ENCODE measurements at regions not wholly inside any gene's neighbourhood (a gene's known extent, or its start where the extent isn't known, plus 50 kb on each side); places are given as distances from the start of the nearest gene placed in this dataset.
"Not testable (repeated sequence)": the region's sequence is repeated elsewhere in the genome, so short reads cannot be mapped to it uniquely, and the experiment has no call there.

DNA sequence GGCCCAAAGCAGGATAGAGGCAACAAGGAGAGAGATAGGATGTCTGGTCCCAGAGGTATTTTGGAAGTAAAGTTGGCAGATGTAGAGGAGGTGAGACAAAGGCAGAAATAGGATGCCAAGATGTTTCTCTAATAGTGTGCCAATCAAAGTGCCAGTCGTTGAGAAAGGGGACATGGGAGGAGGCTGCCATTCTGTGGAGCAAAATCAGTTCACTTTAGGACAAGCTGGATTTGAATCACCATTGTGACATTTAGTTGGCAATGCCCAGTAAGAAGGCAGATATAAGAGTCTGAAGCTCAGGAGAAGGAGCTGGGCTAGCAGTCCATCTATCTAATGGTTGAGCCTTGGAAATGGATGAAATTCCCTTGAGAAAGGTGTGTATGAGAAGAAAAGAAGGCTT lies 53.8 kb downstream of the ADRB2 start:
- no peak for TF ChIP-seq POLR2A (IDR thresholded peaks at IDR 0.05; ENCODE audit: low read length)
- no peak for TF ChIP-seq GATA1 (IDR thresholded peaks at IDR 0.05; ENCODE audit: low read depth, low read length)
- no peak for DNase-seq

- no peak for DNase-seq
- TF ChIP-seq GATA1 (IDR thresholded peaks at IDR 0.05; ENCODE audit: low read depth, low read length) = no peak
- TF ChIP-seq POLR2A (IDR thresholded peaks at IDR 0.05; ENCODE audit: low read length) = no peak
These were observed 54.3 kb downstream of the ADRB2 start for GRCh38 chr5:148880696-148881095.

DNA sequence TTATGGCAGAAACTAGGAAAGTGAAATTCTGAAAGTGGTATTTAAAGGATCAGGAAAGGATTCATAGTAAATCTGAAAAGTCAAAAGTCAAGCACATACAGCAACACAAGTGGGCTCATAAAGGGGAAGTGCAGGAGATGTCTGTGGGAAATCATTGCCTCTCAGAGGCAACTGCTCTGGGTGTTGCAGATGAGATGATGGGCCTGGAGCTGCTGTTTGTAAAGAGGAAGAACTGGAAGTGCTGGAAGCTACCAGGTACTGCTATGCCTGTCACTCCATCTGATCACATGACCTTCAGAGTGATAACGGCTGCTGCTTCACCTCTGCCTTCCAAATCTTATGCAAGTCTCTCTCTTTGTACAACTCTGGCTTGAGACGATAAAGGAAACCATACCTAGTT lies 55.9 kb downstream of the ADRB2 start:
- no peak for DNase-seq

GRCh38 chr5:148884339-148885020 lies 58.1 kb downstream of the ADRB2 start:
- TF ChIP-seq POLR2A (IDR thresholded peaks at IDR 0.05; ENCODE audit: low read length) (no peak), GATA1 (IDR thresholded peaks at IDR 0.05; ENCODE audit: low read depth, low read length) (no peak)
- DNase-seq = no peak

More for the DNA sequence above, 55.9 kb downstream of the ADRB2 start:
- no peak for TF ChIP-seq POLR2A (IDR thresholded peaks at IDR 0.05; ENCODE audit: low read length)
- TF ChIP-seq GATA1 (IDR thresholded peaks at IDR 0.05; ENCODE audit: low read depth, low read length) = no peak

- no peak for DNase-seq
- TF ChIP-seq POLR2A (IDR thresholded peaks at IDR 0.05; ENCODE audit: low read length) (no peak), GATA1 (IDR thresholded peaks at IDR 0.05; ENCODE audit: low read depth, low read length) (no peak)
These were observed 60.9 kb downstream of the ADRB2 start for GRCh38 chr5:148887123-148887881.

DNA sequence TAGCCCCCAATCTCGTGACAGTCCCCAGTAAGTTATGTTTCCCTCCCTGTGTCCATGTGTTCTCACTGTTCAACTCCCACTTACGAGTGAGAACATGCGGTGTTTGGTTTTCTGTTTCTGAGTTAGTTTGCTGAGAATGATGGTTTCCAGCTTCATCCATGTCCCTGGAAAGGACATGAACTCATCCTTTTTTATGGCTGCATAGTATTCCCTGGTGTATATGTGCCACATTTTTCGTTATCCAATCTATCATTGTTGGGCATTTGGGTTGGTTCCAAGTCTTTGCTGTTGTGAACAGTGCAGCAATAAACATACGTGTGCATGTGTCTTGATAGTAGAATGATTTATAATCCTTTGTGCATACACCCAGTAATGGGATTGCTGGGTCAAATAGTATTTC lies 63.5 kb downstream of the ADRB2 start:
- not testable (repeated sequence) for DNase-seq

DNA sequence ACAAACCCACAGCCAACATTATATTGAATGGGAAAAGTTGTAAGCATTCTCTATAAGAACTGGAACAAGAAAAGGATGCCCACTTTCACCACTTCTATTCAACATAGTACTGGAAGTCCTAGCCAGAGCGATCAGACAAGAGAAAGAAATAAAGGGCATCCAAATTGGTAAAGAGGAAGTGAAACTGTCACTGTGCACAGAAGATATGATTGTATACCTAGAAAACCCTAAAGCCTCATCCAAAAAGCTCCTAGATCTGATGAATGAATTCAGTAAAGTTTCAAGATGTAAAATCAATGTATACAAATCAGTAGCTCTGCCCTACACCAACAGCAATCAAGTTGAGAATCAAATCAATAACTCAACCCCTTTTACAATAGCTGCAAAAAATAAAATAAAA lies 69.0 kb downstream of the ADRB2 start:
- DNase-seq = not testable (repeated sequence)

GRCh38 chr5:148897842-148898241 lies 71.4 kb downstream of the ADRB2 start:
- DNase-seq = no peak
- TF ChIP-seq GATA1 (IDR thresholded peaks at IDR 0.05; ENCODE audit: low read depth, low read length) (no peak), POLR2A (IDR thresholded peaks at IDR 0.05; ENCODE audit: low read length) (no peak)

GRCh38 chr5:148898413-148899075 lies 72.1 kb downstream of the ADRB2 start:
- no peak for DNase-seq
- TF ChIP-seq GATA1 (IDR thresholded peaks at IDR 0.05; ENCODE audit: low read depth, low read length) = no peak
- no peak for TF ChIP-seq POLR2A (IDR thresholded peaks at IDR 0.05; ENCODE audit: low read length)

DNA sequence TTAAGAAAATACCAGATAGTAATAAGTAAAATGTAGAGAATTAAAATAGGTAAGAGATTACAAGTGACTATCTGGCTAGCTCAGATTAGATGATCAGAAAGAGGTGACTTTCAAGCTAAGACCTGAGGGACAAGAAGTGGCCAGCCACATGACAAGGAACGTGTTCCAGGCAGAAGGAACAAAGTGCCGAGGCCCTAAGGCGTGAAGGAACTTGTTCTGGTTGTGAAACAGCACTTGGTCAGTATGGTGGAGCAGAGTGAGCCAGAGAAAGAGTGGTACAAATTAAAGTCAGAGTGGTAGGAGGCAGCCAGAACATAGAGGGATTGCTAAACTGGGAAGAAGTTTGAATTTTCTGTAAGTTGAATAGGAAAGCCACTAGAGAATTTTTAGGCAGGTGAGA lies 73.6 kb downstream of the ADRB2 start:
- DNase-seq = no peak
- TF ChIP-seq POLR2A (IDR thresholded peaks at IDR 0.05; ENCODE audit: low read length) (no peak), GATA1 (IDR thresholded peaks at IDR 0.05; ENCODE audit: low read depth, low read length) (no peak)

DNA sequence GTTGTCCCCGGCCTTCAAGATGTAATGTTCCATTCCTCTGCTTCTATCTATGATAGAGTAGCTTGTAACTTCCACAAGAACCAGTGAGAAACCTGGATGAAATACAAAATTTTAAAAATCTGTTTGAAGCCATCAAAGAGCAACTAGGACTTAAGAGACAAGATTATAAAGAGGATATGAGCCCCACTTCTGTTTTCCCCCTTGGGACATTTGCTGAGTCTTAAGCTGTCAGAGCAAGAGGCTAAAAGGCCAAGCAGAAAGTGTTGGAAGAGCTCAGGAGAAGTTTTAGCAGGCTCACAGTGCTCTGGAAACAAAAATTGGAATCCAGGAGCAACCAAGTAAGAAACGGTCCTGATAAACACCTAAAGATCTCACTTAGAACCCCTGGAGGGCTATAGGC lies 76.1 kb downstream of the ADRB2 start:
- TF ChIP-seq GATA1 (IDR thresholded peaks at IDR 0.05; ENCODE audit: low read depth, low read length) (no peak), POLR2A (IDR thresholded peaks at IDR 0.05; ENCODE audit: low read length) (no peak)
- no peak for DNase-seq

DNA sequence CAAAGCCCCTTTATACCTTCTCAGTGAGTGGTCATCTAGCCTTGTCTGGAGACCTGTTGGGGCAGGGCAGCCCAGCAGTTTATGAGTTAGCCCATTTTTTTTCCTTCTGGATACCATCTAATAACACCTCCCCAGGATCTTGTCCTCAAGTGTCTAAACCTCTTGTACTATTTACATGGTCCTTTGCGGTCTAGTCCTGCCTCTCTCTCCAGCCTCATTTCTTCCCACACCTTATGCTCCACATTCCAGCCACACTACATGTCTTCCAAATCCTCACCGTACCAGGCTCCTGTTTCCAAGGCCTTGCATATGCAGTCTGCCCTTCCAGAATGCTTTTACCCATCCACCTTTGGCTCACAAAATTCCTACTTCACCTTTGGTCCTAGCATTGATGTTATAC lies 77.2 kb downstream of the ADRB2 start:
- no peak for DNase-seq
- TF ChIP-seq POLR2A (IDR thresholded peaks at IDR 0.05; ENCODE audit: low read length) = no peak
- no peak for TF ChIP-seq GATA1 (IDR thresholded peaks at IDR 0.05; ENCODE audit: low read depth, low read length)

DNA sequence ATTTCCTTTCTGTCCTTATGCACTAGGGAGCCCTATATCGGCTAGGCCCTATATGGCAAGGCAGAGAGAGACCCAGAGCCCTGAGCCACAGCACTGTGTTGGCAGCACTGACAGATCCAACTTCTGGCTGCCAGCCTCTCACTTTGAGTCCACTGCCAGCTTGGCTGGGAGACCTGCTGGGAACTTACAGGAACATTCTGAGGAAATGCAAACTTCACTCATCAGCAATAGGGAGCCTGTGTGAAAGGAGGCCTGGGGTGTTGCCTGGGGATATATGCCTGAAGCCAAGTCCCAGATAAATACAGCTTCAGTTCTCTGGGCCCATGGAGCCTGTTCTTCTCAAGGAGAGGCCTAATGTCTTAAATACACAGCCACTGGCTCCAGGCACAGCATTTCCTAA lies 78.0 kb downstream of the ADRB2 start:
- no peak for DNase-seq
- TF ChIP-seq POLR2A (IDR thresholded peaks at IDR 0.05; ENCODE audit: low read length) (no peak), GATA1 (IDR thresholded peaks at IDR 0.05; ENCODE audit: low read depth, low read length) (no peak)

DNA sequence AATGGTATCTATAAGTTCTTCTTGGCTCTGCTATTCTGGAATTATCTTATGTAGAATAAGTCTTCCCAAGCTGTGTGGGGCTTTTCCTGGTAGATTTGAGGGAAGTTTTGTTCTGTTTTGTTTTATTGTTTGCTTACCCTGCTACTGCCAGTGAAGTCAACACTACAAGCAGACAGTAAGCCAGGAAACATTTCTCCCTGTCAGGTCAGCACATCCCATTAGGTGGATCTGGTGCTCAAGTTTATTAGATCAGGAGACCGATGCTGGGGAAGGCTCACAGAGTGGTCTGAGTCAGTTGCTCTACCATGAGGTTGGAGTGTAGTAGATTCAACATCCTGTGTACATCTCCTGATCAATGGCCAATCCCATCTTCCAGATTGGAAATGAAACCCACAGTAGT lies 79.1 kb downstream of the ADRB2 start:
- no peak for TF ChIP-seq GATA1 (IDR thresholded peaks at IDR 0.05; ENCODE audit: low read depth, low read length)
- no peak for TF ChIP-seq POLR2A (IDR thresholded peaks at IDR 0.05; ENCODE audit: low read length)
- no peak for DNase-seq

- TF ChIP-seq POLR2A (IDR thresholded peaks at IDR 0.05; ENCODE audit: low read length) (no peak), GATA1 (IDR thresholded peaks at IDR 0.05; ENCODE audit: low read depth, low read length) (no peak)
- DNase-seq = no peak
These were observed 80.6 kb downstream of the ADRB2 start for GRCh38 chr5:148906968-148907367.

Measured in erythroblast (primary cell).